ENCODE measurements at regions not wholly inside any gene's neighbourhood (a gene's known extent, or its start where the extent isn't known, plus 50 kb on each side); places are given as distances from the start of the nearest gene placed in this dataset.
A peak's percentile ranks its signal among the peaks of the same experiment; 100 is the strongest.

GRCh38 chr4:129335276-129335675, 239.3 kb downstream of the C4orf33 start:
- no peak for TF ChIP-seq CTCF (conservative IDR thresholded peaks at IDR 0.05)
- H3K27ac ChIP-seq = no peak overlapping the region

- no peak for TF ChIP-seq CTCF (conservative IDR thresholded peaks at IDR 0.05)
Observed at GRCh38 chr4:129335818-129336217, 239.9 kb downstream of the C4orf33 start.

GRCh38 chr4:129336457-129337227, 240.7 kb downstream of the C4orf33 start:
- H3K27ac ChIP-seq = no peak overlapping the region
- no peak for TF ChIP-seq CTCF (conservative IDR thresholded peaks at IDR 0.05)

More at GRCh38 chr4:129335818-129336217, 239.9 kb downstream of the C4orf33 start:
- H3K27ac ChIP-seq = no peak overlapping the region

- no peak overlapping the region for H3K27ac ChIP-seq
- TF ChIP-seq CTCF (conservative IDR thresholded peaks at IDR 0.05) = no peak
Observed at GRCh38 chr4:129337228-129337620, 241.3 kb downstream of the C4orf33 start.

- no peak for TF ChIP-seq CTCF (conservative IDR thresholded peaks at IDR 0.05)
Observed at GRCh38 chr4:129342819-129343408, 247.0 kb downstream of the C4orf33 start.

GRCh38 chr4:129344058-129344457, 248.1 kb downstream of the C4orf33 start:
- H3K27ac ChIP-seq = no peak overlapping the region
- peak; percentile 85 for TF ChIP-seq CTCF (conservative IDR thresholded peaks at IDR 0.05)

More at GRCh38 chr4:129342819-129343408, 247.0 kb downstream of the C4orf33 start:
- no peak overlapping the region for H3K27ac ChIP-seq

GRCh38 chr4:129345609-129346008, 249.7 kb downstream of the C4orf33 start:
- no peak overlapping the region for H3K27ac ChIP-seq
- TF ChIP-seq CTCF (conservative IDR thresholded peaks at IDR 0.05) = no peak

Data from VCaP (cell line).